ENCODE measurements at regions not wholly inside any gene's neighbourhood (a gene's known extent, or its start where the extent isn't known, plus 50 kb on each side); places are given as distances from the start of the nearest gene placed in this dataset.

- Histone ChIP-seq H3K4me1 (ENCODE audit: control insufficient read depth, low read depth, low read length) (peaks cover 10% of the 10 kb centered on the region), H3K36me3 (ENCODE audit: control insufficient read depth, low read depth, low read length) (no peaks in the 10 kb centered on the region), H3K4me3 (ENCODE audit: low read length) (no peak overlapping the region), H3K9ac (ENCODE audit: low read length) (no peak overlapping the region), H3K27me3 (ENCODE audit: control insufficient read depth, insufficient read depth, low read length) (no peaks in the 10 kb centered on the region), H3K9me3 (ENCODE audit: control insufficient read depth, low read depth, low read length) (no peaks in the 10 kb centered on the region), H3K27ac (ENCODE audit: low read length) (no peak overlapping the region)
These were observed 58.0 kb upstream of the KLF3 start for GRCh38 chr4:38605753-38606586.

GRCh38 chr4:38606587-38606905 lies 57.5 kb upstream of the KLF3 start:
- H3K4me3 ChIP-seq (ENCODE audit: low read length), result no peak overlapping the region
- no peak overlapping the region for H3K27ac ChIP-seq (ENCODE audit: low read length)
- no peak overlapping the region for H3K9ac ChIP-seq (ENCODE audit: low read length)
- no peaks in the 10 kb centered on the region for H3K9me3 ChIP-seq (ENCODE audit: control insufficient read depth, low read depth, low read length)
- H3K36me3 ChIP-seq (ENCODE audit: control insufficient read depth, low read depth, low read length), result no peaks in the 10 kb centered on the region
- H3K4me1 ChIP-seq (ENCODE audit: control insufficient read depth, low read depth, low read length), result peaks cover 14% of the 10 kb centered on the region
- no peaks in the 10 kb centered on the region for H3K27me3 ChIP-seq (ENCODE audit: control insufficient read depth, insufficient read depth, low read length)

DNA sequence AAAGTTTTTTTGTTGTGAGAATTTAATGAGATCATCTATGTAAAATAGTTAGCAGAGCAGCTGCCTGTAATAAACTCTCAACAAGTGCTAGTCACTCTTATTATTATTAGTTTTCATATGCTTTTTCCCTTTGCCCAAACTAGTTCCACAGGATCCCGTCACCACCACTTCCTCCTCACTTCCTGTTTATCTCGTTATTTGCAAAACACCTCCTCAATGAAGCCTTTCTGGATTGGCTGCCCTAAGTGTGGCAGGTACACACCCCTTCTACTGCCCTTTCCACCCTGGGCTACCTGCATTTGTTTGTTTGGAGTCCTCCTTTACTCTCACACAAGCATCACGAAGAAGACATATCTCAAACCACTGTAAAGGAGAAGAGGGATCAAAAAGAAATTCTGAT lies 54.4 kb upstream of the KLF3 start:
- H3K4me3 ChIP-seq (ENCODE audit: low read length), result no peak overlapping the region
- H3K4me1 ChIP-seq (ENCODE audit: control insufficient read depth, low read depth, low read length), result peaks cover 14% of the 10 kb centered on the region
- H3K9ac ChIP-seq (ENCODE audit: low read length), result no peak overlapping the region
- no peaks in the 10 kb centered on the region for H3K36me3 ChIP-seq (ENCODE audit: control insufficient read depth, low read depth, low read length)
- H3K27ac ChIP-seq (ENCODE audit: low read length), result no peak overlapping the region
- H3K27me3 ChIP-seq (ENCODE audit: control insufficient read depth, insufficient read depth, low read length), result no peaks in the 10 kb centered on the region
- no peaks in the 10 kb centered on the region for H3K9me3 ChIP-seq (ENCODE audit: control insufficient read depth, low read depth, low read length)

- peaks cover 11% of the 10 kb centered on the region for H3K4me1 ChIP-seq (ENCODE audit: control insufficient read depth, low read depth, low read length)
- H3K9ac ChIP-seq (ENCODE audit: low read length), result no peak overlapping the region
- no peaks in the 10 kb centered on the region for H3K36me3 ChIP-seq (ENCODE audit: control insufficient read depth, low read depth, low read length)
- no peaks in the 10 kb centered on the region for H3K9me3 ChIP-seq (ENCODE audit: control insufficient read depth, low read depth, low read length)
- H3K4me3 ChIP-seq (ENCODE audit: low read length), result no peak overlapping the region
- H3K27me3 ChIP-seq (ENCODE audit: control insufficient read depth, insufficient read depth, low read length), result no peaks in the 10 kb centered on the region
- no peak overlapping the region for H3K27ac ChIP-seq (ENCODE audit: low read length)
These were observed 53.5 kb upstream of the KLF3 start for GRCh38 chr4:38610521-38610920.

- no peak overlapping the region for H3K4me3 ChIP-seq (ENCODE audit: low read length)
- no peaks in the 10 kb centered on the region for H3K36me3 ChIP-seq (ENCODE audit: control insufficient read depth, low read depth, low read length)
- peaks cover 6% of the 10 kb centered on the region for H3K4me1 ChIP-seq (ENCODE audit: control insufficient read depth, low read depth, low read length)
- no peak overlapping the region for H3K9ac ChIP-seq (ENCODE audit: low read length)
- no peak overlapping the region for H3K27ac ChIP-seq (ENCODE audit: low read length)
- H3K9me3 ChIP-seq (ENCODE audit: control insufficient read depth, low read depth, low read length), result no peaks in the 10 kb centered on the region
- no peaks in the 10 kb centered on the region for H3K27me3 ChIP-seq (ENCODE audit: control insufficient read depth, insufficient read depth, low read length)
These were observed 53.0 kb upstream of the KLF3 start for GRCh38 chr4:38610966-38611431.

DNA sequence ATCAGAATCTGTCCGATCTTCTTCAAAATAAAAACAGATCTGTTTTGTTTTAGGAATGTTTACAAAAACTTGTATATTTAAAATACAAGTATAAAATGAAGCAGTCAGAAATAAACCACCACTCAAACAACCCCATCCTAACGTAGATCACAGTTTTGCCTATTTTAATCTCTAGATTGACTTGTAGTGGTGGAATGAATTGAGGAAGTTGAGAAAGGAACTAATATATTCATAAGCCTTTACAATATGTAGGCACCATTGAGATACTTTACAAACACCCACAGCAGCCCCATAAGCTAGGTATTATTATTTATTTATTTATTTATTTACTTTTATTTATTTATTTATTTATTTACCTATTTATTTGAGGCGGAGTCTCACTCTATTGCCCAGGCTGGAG lies 52.3 kb upstream of the KLF3 start:
- Histone ChIP-seq H3K27ac (ENCODE audit: low read length) (no peak overlapping the region), H3K27me3 (ENCODE audit: control insufficient read depth, insufficient read depth, low read length) (no peaks in the 10 kb centered on the region), H3K4me3 (ENCODE audit: low read length) (no peak overlapping the region), H3K4me1 (ENCODE audit: control insufficient read depth, low read depth, low read length) (peaks cover 5% of the 10 kb centered on the region), H3K9ac (ENCODE audit: low read length) (no peak overlapping the region), H3K9me3 (ENCODE audit: control insufficient read depth, low read depth, low read length) (no peaks in the 10 kb centered on the region), H3K36me3 (ENCODE audit: control insufficient read depth, low read depth, low read length) (no peaks in the 10 kb centered on the region)

DNA sequence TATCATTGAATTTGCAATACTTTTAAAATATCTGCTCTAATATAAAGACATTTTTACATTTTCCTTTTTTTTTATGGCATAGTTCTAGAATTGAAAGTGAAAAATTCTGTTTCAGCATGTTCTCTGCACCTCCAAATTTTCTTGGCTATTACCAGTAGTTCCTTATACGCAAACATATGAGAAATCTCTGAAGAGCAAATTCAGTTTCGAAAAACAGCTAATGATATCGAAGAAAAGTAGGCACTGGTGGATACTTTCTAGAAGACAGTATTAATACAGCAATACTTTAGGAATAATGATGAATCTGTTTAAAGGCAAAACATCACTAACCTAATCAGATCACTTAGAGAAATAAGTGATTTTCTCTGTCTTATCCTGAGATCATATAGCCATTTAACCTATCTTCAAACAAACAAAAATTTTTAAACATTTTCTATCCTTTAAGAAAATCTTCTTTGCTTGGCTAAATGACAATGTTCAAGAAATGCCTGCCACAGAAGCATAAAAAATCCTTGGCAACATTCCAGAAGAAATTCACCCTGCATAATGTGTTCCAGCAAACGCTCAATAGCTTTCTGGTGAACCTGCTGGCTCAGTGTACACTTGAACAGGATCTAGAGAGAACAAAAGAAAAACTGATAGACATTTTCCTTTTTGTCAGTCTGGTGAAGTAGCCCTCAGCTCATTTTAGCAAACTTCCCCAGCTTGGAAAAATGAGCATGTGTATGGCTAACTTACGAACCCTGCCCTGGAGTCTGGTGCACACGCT lies 51.2 kb upstream of the KLF3 start:
- no peaks in the 10 kb centered on the region for H3K27me3 ChIP-seq (ENCODE audit: control insufficient read depth, insufficient read depth, low read length)
- H3K4me3 ChIP-seq (ENCODE audit: low read length), result no peak overlapping the region
- H3K9me3 ChIP-seq (ENCODE audit: control insufficient read depth, low read depth, low read length), result no peaks in the 10 kb centered on the region
- no peak overlapping the region for H3K9ac ChIP-seq (ENCODE audit: low read length)
- peaks cover 5% of the 10 kb centered on the region for H3K4me1 ChIP-seq (ENCODE audit: control insufficient read depth, low read depth, low read length)
- H3K36me3 ChIP-seq (ENCODE audit: control insufficient read depth, low read depth, low read length), result no peaks in the 10 kb centered on the region
- no peak overlapping the region for H3K27ac ChIP-seq (ENCODE audit: low read length)

Data from iPS-18a (cell line).